ENCODE measurements at regions not wholly inside any gene's neighbourhood (a gene's known extent, or its start where the extent isn't known, plus 50 kb on each side); places are given as distances from the start of the nearest gene placed in this dataset.

DNA sequence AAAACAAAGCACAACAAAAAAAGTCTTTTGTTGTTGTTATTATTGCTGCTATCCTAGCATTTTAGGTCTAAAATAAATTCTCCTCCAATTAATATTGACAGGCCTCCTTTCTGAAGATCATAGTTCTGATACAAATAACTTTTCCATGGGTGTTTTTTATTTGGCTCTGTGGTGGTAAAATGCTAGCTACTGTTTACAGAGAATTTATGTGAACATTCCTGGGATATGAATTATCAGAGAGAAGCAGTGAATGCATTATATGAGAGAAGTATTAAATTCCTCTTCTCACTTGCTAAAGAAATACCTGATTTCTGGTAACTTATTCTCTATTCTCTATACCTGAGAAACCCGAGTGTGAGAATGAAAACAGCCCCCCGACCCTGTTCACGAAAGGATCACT lies 57.5 kb upstream of the TMCO5A start:
- in situ Hi-C loops (cut with HindIII; ENCODE audit: low pct_ligation_motif_present, low sequenced_read_pairs): no loop called here
- H3K4me3 ChIP-seq (ENCODE audit: low read depth, low read length): no peak overlapping the region
- H3K27ac ChIP-seq: no peak overlapping the region
- no peaks in the 10 kb centered on the region for H3K36me3 ChIP-seq (replicated peaks)
- no peak for DNase-seq
- TF ChIP-seq, protein P1, sequence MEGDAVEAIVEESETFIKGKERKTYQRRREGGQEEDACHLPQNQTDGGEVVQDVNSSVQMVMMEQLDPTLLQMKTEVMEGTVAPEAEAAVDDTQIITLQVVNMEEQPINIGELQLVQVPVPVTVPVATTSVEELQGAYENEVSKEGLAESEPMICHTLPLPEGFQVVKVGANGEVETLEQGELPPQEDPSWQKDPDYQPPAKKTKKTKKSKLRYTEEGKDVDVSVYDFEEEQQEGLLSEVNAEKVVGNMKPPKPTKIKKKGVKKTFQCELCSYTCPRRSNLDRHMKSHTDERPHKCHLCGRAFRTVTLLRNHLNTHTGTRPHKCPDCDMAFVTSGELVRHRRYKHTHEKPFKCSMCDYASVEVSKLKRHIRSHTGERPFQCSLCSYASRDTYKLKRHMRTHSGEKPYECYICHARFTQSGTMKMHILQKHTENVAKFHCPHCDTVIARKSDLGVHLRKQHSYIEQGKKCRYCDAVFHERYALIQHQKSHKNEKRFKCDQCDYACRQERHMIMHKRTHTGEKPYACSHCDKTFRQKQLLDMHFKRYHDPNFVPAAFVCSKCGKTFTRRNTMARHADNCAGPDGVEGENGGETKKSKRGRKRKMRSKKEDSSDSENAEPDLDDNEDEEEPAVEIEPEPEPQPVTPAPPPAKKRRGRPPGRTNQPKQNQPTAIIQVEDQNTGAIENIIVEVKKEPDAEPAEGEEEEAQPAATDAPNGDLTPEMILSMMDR (IDR thresholded peaks at IDR 0.05; ENCODE audit: low read depth, low read length, missing control alignments): no peak
- no peaks in the 10 kb centered on the region for H3K27me3 ChIP-seq (replicated peaks)

DNA sequence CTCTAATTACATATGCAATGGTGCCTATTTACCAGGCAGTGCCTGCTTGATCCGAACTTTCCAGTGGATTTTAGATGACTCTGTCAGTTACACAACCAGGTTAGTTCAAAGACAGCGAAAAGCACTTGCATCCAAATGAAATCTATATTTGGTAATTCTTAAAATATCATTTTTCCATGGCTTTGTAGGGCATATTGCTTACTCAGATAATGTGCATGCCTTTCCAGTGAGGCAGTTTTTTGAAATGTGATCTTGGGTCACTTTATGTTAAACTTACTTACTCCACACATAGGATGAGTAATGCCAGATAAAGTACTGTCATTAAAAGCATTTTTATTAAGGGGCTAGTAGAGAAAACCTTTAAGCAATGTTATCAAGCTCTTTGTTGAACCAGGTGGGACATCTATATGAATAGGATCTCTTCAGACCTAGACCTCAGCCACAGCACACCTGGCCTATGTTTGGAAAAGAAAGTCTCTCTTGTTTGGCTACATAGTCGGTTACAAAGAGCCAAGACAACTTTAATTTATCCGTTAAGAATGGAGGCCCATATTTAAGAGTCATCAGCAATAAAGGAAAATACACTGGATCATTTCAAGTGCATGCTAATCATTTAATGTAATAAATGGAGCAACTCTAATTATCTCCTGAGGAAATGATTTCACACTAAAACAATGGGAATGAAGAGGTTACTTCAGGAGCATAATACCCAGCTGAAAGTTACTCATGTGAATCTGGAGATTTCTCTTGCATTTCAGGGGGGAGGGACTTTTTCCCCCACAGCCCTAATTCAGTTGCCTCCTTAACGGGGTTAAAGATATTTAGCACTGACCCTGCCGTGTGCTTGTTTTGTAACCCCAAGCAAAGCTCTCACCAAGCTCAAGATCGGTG lies 56.3 kb upstream of the TMCO5A start:
- Histone ChIP-seq H3K4me3 (ENCODE audit: low read depth, low read length) (no peak overlapping the region), H3K27me3 (replicated peaks) (no peaks in the 10 kb centered on the region), H3K27ac (peak overlapping the region; percentile 58), H3K36me3 (replicated peaks) (no peaks in the 10 kb centered on the region)
- peak; percentile 81 for DNase-seq
- TF ChIP-seq, protein P1 (IDR thresholded peaks at IDR 0.05; ENCODE audit: low read depth, low read length, missing control alignments): no peak
- in situ Hi-C loops (cut with HindIII; ENCODE audit: low pct_ligation_motif_present, low sequenced_read_pairs): no loop called here

DNA sequence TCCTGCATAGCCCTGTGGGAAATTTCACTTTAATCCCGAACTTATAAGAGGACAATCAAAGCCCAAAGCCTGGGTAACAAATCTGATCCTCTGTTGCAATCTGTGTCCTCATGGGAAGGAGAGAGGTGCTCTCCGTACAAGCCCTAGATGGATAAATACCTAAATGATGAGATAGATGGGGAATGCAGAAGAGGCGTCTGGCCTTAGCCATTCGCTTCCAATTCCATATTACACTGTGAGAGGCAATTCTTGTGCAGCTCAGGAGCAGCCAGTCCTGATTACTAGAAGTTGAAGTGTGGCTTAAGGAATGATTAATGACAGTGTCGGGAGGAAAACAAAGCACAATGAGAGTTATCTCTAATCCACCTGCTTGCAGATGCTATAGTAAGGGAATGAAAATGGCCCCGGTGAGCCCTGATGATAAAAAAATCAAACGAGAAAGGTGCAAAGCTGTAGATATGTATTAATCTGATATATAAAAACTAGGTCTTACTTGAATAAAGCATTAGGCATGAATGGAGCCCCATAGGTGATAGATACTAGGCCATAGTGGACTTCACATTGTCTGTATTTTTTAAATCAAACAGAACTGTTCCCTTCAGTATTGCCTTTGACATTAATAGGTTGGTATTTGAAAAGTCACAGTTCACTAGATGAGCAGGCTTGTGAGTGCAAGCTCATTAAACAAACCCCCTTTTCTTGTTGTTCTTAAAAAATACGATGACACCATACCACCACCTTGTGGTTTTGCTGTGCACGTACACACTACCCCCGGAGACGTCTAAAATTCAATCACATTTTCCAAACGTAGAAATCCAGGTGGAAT lies 54.2 kb upstream of the TMCO5A start:
- H3K27ac ChIP-seq: no peak overlapping the region
- peak; percentile 44 for DNase-seq
- in situ Hi-C loops (cut with HindIII; ENCODE audit: low pct_ligation_motif_present, low sequenced_read_pairs): no loop called here
- TF ChIP-seq, protein P1 (IDR thresholded peaks at IDR 0.05; ENCODE audit: low read depth, low read length, missing control alignments): peak; percentile 87
- H3K4me3 ChIP-seq (ENCODE audit: low read depth, low read length): no peak overlapping the region
- H3K27me3 ChIP-seq (replicated peaks): no peaks in the 10 kb centered on the region
- H3K36me3 ChIP-seq (replicated peaks): no peaks in the 10 kb centered on the region

DNA sequence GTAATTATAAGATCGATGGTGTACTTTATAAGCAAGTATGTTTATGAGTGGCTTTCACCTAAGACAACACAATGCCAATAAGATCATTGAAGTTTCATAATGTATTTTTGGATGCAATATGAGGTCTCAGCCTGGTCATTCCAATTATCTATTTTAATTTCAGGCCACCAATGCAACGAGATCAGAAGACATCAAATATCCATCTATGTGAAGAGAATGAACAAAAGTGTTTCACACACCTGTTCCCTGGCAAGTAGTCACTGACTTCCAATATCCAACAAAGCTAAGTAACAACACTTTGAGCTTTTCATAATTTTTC lies 53.6 kb upstream of the TMCO5A start:
- Histone ChIP-seq H3K27me3 (replicated peaks) (no peaks in the 10 kb centered on the region), H3K36me3 (replicated peaks) (no peaks in the 10 kb centered on the region), H3K27ac (no peak overlapping the region), H3K4me3 (ENCODE audit: low read depth, low read length) (no peak overlapping the region)
- no peak for DNase-seq
- in situ Hi-C loops (cut with HindIII; ENCODE audit: low pct_ligation_motif_present, low sequenced_read_pairs): no loop called here
- TF ChIP-seq, protein P1 (IDR thresholded peaks at IDR 0.05; ENCODE audit: low read depth, low read length, missing control alignments): no peak

DNA sequence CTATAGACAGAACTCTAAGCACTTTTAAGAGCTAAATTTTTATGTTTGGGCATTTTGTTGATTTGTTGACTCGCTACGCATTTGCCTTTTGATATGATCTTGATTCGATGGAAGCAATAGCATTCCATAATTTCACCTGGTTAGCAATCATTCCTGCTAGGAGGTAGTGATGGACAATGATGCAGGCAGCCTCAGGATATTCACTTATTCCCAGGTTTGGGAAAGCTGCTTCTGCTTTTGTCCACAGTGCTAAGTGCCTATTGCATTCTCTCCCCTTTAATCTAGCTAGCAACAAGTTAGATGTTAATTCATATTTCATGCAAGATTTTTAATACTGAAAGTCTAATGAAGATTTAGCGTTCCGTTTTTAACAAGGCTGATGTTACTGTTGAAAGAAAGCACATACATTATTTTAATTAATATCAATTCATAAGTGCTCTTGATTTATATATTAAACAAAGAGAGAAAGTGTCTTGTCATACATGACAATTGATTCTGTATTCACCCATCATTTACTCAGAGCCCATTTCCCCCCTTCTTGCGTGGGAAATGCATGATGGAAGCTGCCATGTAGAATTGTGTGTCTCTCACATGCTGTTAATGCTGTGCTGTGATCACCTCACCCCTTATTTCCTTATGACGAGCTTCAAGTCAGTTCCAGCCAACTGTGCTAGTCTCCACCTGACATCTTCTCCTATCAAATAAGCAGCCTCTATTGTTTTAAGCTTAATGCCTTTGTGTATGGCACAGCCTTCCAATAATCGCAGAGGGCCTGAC lies 53.0 kb upstream of the TMCO5A start:
- TF ChIP-seq, protein P1 (IDR thresholded peaks at IDR 0.05; ENCODE audit: low read depth, low read length, missing control alignments): no peak
- in situ Hi-C loops (cut with HindIII; ENCODE audit: low pct_ligation_motif_present, low sequenced_read_pairs): no loop called here
- Histone ChIP-seq H3K4me3 (ENCODE audit: low read depth, low read length) (no peak overlapping the region), H3K27ac (no peak overlapping the region), H3K36me3 (replicated peaks) (no peaks in the 10 kb centered on the region), H3K27me3 (replicated peaks) (no peaks in the 10 kb centered on the region)
- DNase-seq: no peak

Data from brain microvascular endothelial cell (primary cell).